PC-3 (cell line): ENCODE measurements at regions not wholly inside any gene's neighbourhood (a gene's known extent, or its start where the extent isn't known, plus 50 kb on each side); places are given as distances from the start of the nearest gene placed in this dataset.

ENCODE experiments used
- EZH2 ChIP-seq: fragments of 300-600 bp; sonication (generic); IDR thresholded peaks from one replicate; pipeline ENCODE4 v1.6.1; 2017; ENCODE audit warnings: antibody characterized with exemption, mild to moderate bottlenecking, low read length; ENCODE audit not compliant: unreplicated experiment
- EZH2phosphoT487 ChIP-seq: fragments of 300-600 bp; sonication (generic); IDR thresholded peaks from 2 replicates; pipeline ENCODE4 v1.6.1; 2018; ENCODE audit warnings: mild to moderate bottlenecking, antibody characterized with exemption, low read length, borderline replicate concordance
- TF ChIP-seq, protein P1 (sequence below): fragments of 300-600 bp; sonication (generic); conservative IDR thresholded peaks from 2 replicates; pipeline ENCODE4 v1.5.1; 2017; ENCODE audit warnings: antibody characterized with exemption, low read depth, mild to moderate bottlenecking, low read length

GRCh38 chr1:200354243-200354642 is 55.6 kb downstream of the ZNF281 start:
- TF ChIP-seq, protein P1, sequence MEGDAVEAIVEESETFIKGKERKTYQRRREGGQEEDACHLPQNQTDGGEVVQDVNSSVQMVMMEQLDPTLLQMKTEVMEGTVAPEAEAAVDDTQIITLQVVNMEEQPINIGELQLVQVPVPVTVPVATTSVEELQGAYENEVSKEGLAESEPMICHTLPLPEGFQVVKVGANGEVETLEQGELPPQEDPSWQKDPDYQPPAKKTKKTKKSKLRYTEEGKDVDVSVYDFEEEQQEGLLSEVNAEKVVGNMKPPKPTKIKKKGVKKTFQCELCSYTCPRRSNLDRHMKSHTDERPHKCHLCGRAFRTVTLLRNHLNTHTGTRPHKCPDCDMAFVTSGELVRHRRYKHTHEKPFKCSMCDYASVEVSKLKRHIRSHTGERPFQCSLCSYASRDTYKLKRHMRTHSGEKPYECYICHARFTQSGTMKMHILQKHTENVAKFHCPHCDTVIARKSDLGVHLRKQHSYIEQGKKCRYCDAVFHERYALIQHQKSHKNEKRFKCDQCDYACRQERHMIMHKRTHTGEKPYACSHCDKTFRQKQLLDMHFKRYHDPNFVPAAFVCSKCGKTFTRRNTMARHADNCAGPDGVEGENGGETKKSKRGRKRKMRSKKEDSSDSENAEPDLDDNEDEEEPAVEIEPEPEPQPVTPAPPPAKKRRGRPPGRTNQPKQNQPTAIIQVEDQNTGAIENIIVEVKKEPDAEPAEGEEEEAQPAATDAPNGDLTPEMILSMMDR: no peak
- TF ChIP-seq EZH2 (no peak), EZH2phosphoT487 (no peak)
